ENCODE measurements at regions not wholly inside any gene's neighbourhood (a gene's known extent, or its start where the extent isn't known, plus 50 kb on each side); places are given as distances from the start of the nearest gene placed in this dataset.

DNA sequence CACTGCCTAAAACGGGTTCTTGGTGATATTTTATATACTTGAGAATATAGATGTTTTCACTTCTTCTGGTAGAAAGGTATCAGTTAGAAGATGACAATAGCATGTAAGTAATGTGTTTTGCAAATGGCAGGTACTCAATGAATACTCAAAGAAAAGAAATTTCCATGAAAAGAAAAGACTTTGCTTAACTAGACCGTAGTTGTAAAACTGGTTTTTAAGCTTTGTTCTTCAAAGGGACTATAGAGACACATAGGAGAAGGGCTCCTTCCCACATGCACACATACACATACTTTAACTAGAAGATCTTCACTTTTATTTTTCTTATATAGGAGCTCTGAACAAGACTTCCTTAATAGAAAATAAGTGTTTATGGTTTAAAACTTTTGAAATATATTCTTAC is 215.3 kb upstream of the RND3 start:
- TF ChIP-seq, protein P1, sequence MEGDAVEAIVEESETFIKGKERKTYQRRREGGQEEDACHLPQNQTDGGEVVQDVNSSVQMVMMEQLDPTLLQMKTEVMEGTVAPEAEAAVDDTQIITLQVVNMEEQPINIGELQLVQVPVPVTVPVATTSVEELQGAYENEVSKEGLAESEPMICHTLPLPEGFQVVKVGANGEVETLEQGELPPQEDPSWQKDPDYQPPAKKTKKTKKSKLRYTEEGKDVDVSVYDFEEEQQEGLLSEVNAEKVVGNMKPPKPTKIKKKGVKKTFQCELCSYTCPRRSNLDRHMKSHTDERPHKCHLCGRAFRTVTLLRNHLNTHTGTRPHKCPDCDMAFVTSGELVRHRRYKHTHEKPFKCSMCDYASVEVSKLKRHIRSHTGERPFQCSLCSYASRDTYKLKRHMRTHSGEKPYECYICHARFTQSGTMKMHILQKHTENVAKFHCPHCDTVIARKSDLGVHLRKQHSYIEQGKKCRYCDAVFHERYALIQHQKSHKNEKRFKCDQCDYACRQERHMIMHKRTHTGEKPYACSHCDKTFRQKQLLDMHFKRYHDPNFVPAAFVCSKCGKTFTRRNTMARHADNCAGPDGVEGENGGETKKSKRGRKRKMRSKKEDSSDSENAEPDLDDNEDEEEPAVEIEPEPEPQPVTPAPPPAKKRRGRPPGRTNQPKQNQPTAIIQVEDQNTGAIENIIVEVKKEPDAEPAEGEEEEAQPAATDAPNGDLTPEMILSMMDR (conservative IDR thresholded peaks at IDR 0.05; ENCODE audit: low read length), result no peak
- H3K4me3 ChIP-seq (ENCODE audit: low read length), result no peak overlapping the region

DNA sequence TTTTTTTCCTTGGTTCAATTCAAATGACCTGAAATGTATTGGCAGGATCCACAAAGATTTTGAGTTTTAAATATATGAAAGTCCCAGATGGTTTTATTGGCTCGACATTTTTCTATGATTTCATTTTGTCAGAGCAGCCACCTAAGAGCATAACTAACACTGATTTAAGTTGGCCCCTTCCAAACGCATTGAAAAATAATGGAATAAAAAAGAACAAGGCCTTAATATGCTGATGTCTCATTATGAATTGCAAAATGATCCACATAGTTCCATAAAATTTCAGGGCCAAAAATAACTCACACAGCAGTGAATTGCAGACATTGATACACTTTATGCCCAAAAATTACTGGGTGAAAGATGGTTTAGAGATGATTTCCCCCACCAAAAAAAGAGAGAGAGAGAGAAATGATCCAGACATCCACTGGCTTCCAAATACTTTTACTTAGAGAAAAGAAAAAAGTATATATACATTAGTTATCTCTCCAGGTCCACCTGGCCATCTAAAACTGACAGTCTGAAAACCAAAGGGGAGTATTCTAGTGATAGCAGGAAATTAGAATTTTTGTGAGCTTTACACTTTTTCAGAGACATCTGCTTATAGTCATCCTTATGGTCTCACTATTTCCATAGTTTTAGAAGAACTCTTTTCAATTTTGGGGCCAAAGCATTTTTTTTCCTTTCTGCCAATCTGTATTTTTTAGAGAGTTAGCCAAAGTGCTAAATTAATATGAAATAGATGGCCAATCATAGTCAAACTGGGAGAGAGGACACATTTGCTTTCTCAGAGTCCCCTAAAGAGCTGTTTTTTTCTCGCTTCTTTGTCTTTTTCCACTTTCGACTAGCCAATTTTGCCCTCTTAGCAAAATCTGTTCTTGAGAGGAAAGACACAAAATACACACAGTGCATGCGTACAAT is 213.5 kb upstream of the RND3 start:
- H3K4me3 ChIP-seq (ENCODE audit: low read length), result no peak overlapping the region
- DNase-seq (ENCODE audit: low read depth), result peak; percentile 11
- TF ChIP-seq, protein P1 (conservative IDR thresholded peaks at IDR 0.05; ENCODE audit: low read length), result no peak

More for the DNA sequence above, 215.3 kb upstream of the RND3 start:
- no peak for DNase-seq (ENCODE audit: low read depth)

GRCh38 chr2:150699218-150699617 is 211.8 kb upstream of the RND3 start:
- H3K4me3 ChIP-seq (ENCODE audit: low read length), result no peak overlapping the region
- TF ChIP-seq, protein P1 (conservative IDR thresholded peaks at IDR 0.05; ENCODE audit: low read length), result no peak
- DNase-seq (ENCODE audit: low read depth), result no peak

GRCh38 chr2:150698016-150698661 is 210.7 kb upstream of the RND3 start:
- DNase-seq (ENCODE audit: low read depth), result peak; percentile 93

GRCh38 chr2:150697596-150697995 is 210.1 kb upstream of the RND3 start:
- H3K4me3 ChIP-seq (ENCODE audit: low read length), result no peak overlapping the region
- peak; percentile 6 for DNase-seq (ENCODE audit: low read depth)
- TF ChIP-seq, protein P1 (conservative IDR thresholded peaks at IDR 0.05; ENCODE audit: low read length), result no peak

More at GRCh38 chr2:150698016-150698661, 210.7 kb upstream of the RND3 start:
- TF ChIP-seq, protein P1 (conservative IDR thresholded peaks at IDR 0.05; ENCODE audit: low read length), result no peak
- no peak overlapping the region for H3K4me3 ChIP-seq (ENCODE audit: low read length)

DNA sequence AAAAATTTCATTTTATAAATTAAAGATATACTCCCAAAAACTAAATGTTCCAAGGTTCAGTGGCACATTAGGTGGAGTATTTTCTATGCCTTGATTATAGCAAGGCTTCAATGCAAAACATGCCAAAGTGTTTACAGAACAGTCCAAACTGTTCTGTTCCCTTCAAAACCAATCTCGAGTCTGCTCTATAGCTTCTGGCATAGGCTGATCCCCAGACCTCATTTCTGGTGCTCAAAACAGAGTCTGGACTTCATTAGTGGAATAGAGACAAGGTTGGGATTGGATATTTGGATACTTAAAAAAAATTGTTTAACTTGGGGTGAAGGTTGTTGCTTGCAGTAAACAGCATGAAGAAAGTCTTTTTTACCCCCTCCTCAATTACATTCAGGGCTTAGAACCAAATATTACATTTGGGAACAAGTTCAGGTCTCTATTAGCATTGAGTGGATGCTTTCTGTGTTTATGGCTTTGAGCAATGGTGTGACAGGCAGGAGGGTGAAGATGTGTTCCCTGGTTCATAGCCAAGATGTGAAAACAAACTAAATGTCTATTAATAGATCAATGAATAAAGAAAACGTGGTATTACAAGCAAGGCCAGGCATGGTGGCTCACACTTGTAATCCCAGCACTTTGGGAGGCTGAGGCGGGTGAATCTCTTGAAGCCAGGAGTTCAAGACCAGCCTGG is 208.1 kb upstream of the RND3 start:
- DNase-seq (ENCODE audit: low read depth), result no peak
- TF ChIP-seq, protein P1 (conservative IDR thresholded peaks at IDR 0.05; ENCODE audit: low read length), result no peak
- no peak overlapping the region for H3K4me3 ChIP-seq (ENCODE audit: low read length)

Measured in AG10803 (cell line).